CD14-positive monocyte (primary cell): ENCODE measurements at regions not wholly inside any gene's neighbourhood (a gene's known extent, or its start where the extent isn't known, plus 50 kb on each side); places are given as distances from the start of the nearest gene placed in this dataset.

Experiments
- DNase-seq, 3 donors: peaks; one replicate each; pipeline ENCODE4 v3.0.0-alpha.2; 2011 to 2022
- H2AFZ ChIP-seq: 2 replicates; pipeline ENCODE4 v1.6.0; 2012; ENCODE audit warnings: mild to moderate bottlenecking, low read depth, low read length, inconsistent platforms; ENCODE audit not compliant: insufficient read depth, poor library complexity, severe bottlenecking
- H3K27ac ChIP-seq, 2 donors: 1 replicate in 1 of 2; 2 replicates in 1 of 2; pipeline ENCODE4 v1.5.1; 2012 to 2013; ENCODE audit warnings: low read length in 2 of 2, control low read depth in 1 of 2, inconsistent platforms in 1 of 2, low read depth in 1 of 2, mild to moderate bottlenecking in 1 of 2
- H3K27me3 ChIP-seq, 2 donors: one replicate each; pipeline versions ENCODE4 v1.6.0 to v1.6.1; 2011 to 2013; ENCODE audit warnings: low read length in 2 of 2; ENCODE audit not compliant: control insufficient read depth in 2 of 2, insufficient read depth in 2 of 2
- H3K36me3 ChIP-seq, 2 donors: replicated peaks in 1 of 2; 1 replicate in 1 of 2; 2 replicates in 1 of 2; pipeline versions ENCODE4 v1.5.1 to v1.6.1; 2012 to 2013; ENCODE audit warnings: low read length in 2 of 2, control low read depth in 1 of 2, inconsistent platforms in 1 of 2, mild to moderate bottlenecking in 1 of 2; ENCODE audit not compliant: insufficient read depth in 2 of 2, control insufficient read depth in 1 of 2
- H3K4me1 ChIP-seq, 2 donors: 1 replicate in 1 of 2; 2 replicates in 1 of 2; pipeline versions ENCODE4 v1.5.1 to v1.6.1; 2012 to 2013; ENCODE audit warnings: low read length in 2 of 2, control low read depth in 1 of 2, inconsistent platforms in 1 of 2, mild to moderate bottlenecking in 1 of 2, moderate library complexity in 1 of 2; ENCODE audit not compliant: insufficient read depth in 2 of 2, control insufficient read depth in 1 of 2
- H3K4me2 ChIP-seq: replicated peaks from 2 replicates; pipeline ENCODE3; 2012; ENCODE audit warnings: low read length, moderate library complexity, mild to moderate bottlenecking; ENCODE audit not compliant: poor library complexity, severe bottlenecking; ENCODE audit errors: extremely low read depth
- H3K4me3 ChIP-seq, 3 experiments: fragments of 200-600 bp in 1 of 3; sonication (generic) in 1 of 3; replicated peaks in 1 of 3; 1 replicate in 2 of 3; 2 replicates in 1 of 3; pipeline ENCODE4 v1.5.1; 2011 to 2013; ENCODE audit warnings: low read length in 3 of 3, mild to moderate bottlenecking in 3 of 3, control low read depth in 2 of 3, low read depth in 2 of 3, inconsistent platforms in 1 of 3, moderate library complexity in 1 of 3
- H3K79me2 ChIP-seq: 2 replicates; pipeline ENCODE4 v1.6.0; 2012; ENCODE audit warnings: mild to moderate bottlenecking, control low read depth, inconsistent platforms, low read length, moderate library complexity; ENCODE audit not compliant: insufficient read depth
- H3K9ac ChIP-seq: 2 replicates; pipeline ENCODE4 v1.6.0; 2017; ENCODE audit warnings: low read length, mild to moderate bottlenecking; ENCODE audit not compliant: insufficient read depth, poor library complexity, severe bottlenecking
- H3K9me3 ChIP-seq, 2 donors: replicated peaks in 1 of 2; 1 replicate in 1 of 2; 2 replicates in 1 of 2; pipeline versions ENCODE4 v1.5.1 to v1.6.1; 2012 to 2013; ENCODE audit warnings: low read length in 2 of 2, control low read depth in 1 of 2; ENCODE audit not compliant: control insufficient read depth in 1 of 2, insufficient read depth in 1 of 2
- H4K20me1 ChIP-seq: 2 replicates; pipeline ENCODE4 v1.6.0; 2012; ENCODE audit warnings: mild to moderate bottlenecking, low read length, control low read depth, moderate library complexity; ENCODE audit not compliant: insufficient read depth
- H3K27ac Mint-ChIP-seq, 7 donors: one replicate each; pipeline ENCODE4 v1.8.0; 2020; ENCODE audit warnings: mild to moderate bottlenecking in 7 of 7, mixed read lengths in 7 of 7, moderate library complexity in 6 of 7, inconsistent platforms in 2 of 7
- H3K27me3 Mint-ChIP-seq, 3 donors: one replicate each; pipeline ENCODE4 v1.8.0; 2021 to 2022; ENCODE audit warnings: low read depth in 3 of 3, mild to moderate bottlenecking in 3 of 3, mixed read lengths in 3 of 3, moderate library complexity in 3 of 3, inconsistent platforms in 1 of 3
- H3K36me3 Mint-ChIP-seq, 2 donors: one replicate each; pipeline ENCODE4 v1.8.0; 2020; ENCODE audit warnings: mixed read lengths in 2 of 2, inconsistent platforms in 1 of 2, mild to moderate bottlenecking in 1 of 2
- H3K4me1 Mint-ChIP-seq: one replicate; pipeline ENCODE4 v1.8.0; 2020; ENCODE audit warnings: mild to moderate bottlenecking, mixed read lengths
- H3K4me3 Mint-ChIP-seq, 2 donors: one replicate each; pipeline ENCODE4 v1.8.0; 2020; ENCODE audit warnings: mild to moderate bottlenecking in 2 of 2, mixed read lengths in 2 of 2, moderate library complexity in 1 of 2
- H3K9me3 Mint-ChIP-seq, 7 donors: one replicate each; pipeline ENCODE4 v1.8.0; 2020 to 2022; ENCODE audit warnings: mixed read lengths in 7 of 7, mild to moderate bottlenecking in 6 of 7, moderate library complexity in 6 of 7, inconsistent platforms in 2 of 7
- WGBS: methylation state at CpG from one replicate; pipeline ENCODE4 v1.1.5; 2013; ENCODE audit warnings: missing lambda C conversion rate; ENCODE audit not compliant: insufficient coverage; 5-methylcytosine and 5-hydroxymethylcytosine counted together
- intact Hi-C, 2 donors: fragments of 100-400 bp; cut with micrococcal nuclease; formaldehyde crosslinking; loops; one replicate each; pipeline versions ENCODE4 v1.15.0 to v1.15.1; 2023
- TF ChIP-seq, protein P1 (sequence below): fragments of 200-600 bp; IDR thresholded peaks from one replicate; pipeline ENCODE4 v1.8.0; 2022; ENCODE audit warnings: antibody characterized with exemption, mild to moderate bottlenecking

DNA sequence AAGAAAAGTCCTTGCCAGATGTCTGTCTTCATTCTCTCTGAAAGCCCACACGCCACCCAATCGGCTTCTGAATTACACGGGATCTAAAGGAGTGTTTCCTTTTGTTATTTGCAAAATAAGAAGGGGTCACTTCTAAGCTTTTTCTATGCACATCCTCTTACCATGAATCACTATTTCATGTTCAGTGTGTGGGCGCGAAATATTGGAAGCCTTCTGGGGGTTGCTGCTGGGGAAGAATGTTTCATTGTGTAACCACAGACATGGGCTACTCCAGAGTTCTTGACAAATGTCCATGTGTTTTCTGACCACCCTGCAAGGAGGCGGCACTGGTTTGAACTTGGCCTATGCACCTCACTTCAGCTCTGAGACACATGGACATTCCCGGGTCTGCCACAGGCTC is 133.6 kb upstream of the APCDD1 start:
- Mint-ChIP-seq H3K36me3 (peaks cover 0 to 1% of the 10 kb centered on the region in 2 donors), H3K27ac (peak overlapping the region in 2 of 7 donors; percentile 56 to 66), H3K4me1 (peaks cover 39% of the 10 kb centered on the region), H3K27me3 (peaks cover 2 to 3% (median 2%) of the 10 kb centered on the region in 3 donors), H3K4me3 (no peak overlapping the region), H3K9me3 (peaks cover 0 to 3% (median 0%) of the 10 kb centered on the region in 7 donors)
- Histone ChIP-seq H3K9ac (no peak overlapping the region), H3K27ac (no peak overlapping the region), H4K20me1 (no peaks in the 10 kb centered on the region), H3K27me3 (no peaks in the 10 kb centered on the region), H3K4me3 (no peak overlapping the region), H3K79me2 (no peaks in the 10 kb centered on the region), H3K4me2 (no peak overlapping the region), H3K9me3 (no peaks in the 10 kb centered on the region), H3K36me3 (no peaks in the 10 kb centered on the region), H2AFZ (no peak overlapping the region), H3K4me1 (peaks cover 22 to 29% of the 10 kb centered on the region in 2 donors)
- DNase-seq = no peak
- 93% methylated on average over 2 of the region's 7 CpGs for WGBS
- intact Hi-C loops = no loop called here
- TF ChIP-seq, protein P1, sequence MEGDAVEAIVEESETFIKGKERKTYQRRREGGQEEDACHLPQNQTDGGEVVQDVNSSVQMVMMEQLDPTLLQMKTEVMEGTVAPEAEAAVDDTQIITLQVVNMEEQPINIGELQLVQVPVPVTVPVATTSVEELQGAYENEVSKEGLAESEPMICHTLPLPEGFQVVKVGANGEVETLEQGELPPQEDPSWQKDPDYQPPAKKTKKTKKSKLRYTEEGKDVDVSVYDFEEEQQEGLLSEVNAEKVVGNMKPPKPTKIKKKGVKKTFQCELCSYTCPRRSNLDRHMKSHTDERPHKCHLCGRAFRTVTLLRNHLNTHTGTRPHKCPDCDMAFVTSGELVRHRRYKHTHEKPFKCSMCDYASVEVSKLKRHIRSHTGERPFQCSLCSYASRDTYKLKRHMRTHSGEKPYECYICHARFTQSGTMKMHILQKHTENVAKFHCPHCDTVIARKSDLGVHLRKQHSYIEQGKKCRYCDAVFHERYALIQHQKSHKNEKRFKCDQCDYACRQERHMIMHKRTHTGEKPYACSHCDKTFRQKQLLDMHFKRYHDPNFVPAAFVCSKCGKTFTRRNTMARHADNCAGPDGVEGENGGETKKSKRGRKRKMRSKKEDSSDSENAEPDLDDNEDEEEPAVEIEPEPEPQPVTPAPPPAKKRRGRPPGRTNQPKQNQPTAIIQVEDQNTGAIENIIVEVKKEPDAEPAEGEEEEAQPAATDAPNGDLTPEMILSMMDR = no peak

DNA sequence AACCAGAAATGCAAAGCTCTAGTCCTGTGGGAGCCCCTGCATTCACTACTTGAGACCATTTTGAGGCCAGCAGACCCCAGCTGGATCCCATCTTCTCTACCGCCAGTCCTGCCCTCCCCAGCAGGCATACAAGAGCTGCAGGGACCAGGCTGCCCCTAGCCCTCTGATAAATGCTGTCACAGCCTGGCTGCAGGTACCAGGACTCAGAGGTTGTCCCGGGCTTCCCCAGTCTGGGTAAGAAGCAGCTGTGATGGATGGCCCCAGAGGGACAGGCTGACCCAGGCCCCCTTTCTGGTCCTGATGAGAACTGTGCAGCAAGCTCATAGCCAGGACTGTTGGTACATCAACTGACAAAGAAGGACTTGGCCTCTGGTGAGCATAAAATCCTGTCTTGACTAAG is 132.9 kb upstream of the APCDD1 start:
- no peak overlapping the region for H3K27ac ChIP-seq
- Mint-ChIP-seq H3K9me3 (peaks cover 0 to 3% (median 0%) of the 10 kb centered on the region in 7 donors), H3K36me3 (peaks cover 0 to 1% of the 10 kb centered on the region in 2 donors), H3K27me3 (peaks cover 2 to 3% (median 2%) of the 10 kb centered on the region in 3 donors), H3K4me1 (peaks cover 33% of the 10 kb centered on the region), H3K27ac (no peak overlapping the region), H3K4me3 (no peak overlapping the region)
- no peaks in the 10 kb centered on the region for H3K9me3 ChIP-seq
- no peaks in the 10 kb centered on the region for H3K36me3 ChIP-seq
- no peaks in the 10 kb centered on the region for H3K27me3 ChIP-seq
- TF ChIP-seq, protein P1 = no peak
- H3K4me1 ChIP-seq = peaks cover 17 to 23% of the 10 kb centered on the region in 2 donors
- no peak overlapping the region for H3K4me2 ChIP-seq
- no peak overlapping the region for H3K9ac ChIP-seq
- WGBS = 90% methylated on average over 2 of the region's 2 CpGs
- intact Hi-C loops = no loop called here
- no peak overlapping the region for H2AFZ ChIP-seq
- no peaks in the 10 kb centered on the region for H4K20me1 ChIP-seq
- H3K4me3 ChIP-seq = no peak overlapping the region
- DNase-seq = no peak
- H3K79me2 ChIP-seq = no peaks in the 10 kb centered on the region
